Cardiac muscle cell (in vitro differentiated cells and primary cell): ENCODE measurements at regions not wholly inside any gene's neighbourhood (a gene's known extent, or its start where the extent isn't known, plus 50 kb on each side); places are given as distances from the start of the nearest gene placed in this dataset.
A peak's percentile ranks its signal among the peaks of the same experiment; 100 is the strongest.

Source experiments
- DNase-seq, 2 donors: peaks; one replicate each; pipeline versions ENCODE4 v3.0.0 to v3.0.0-alpha.2; 2010 to 2017; ENCODE audit warnings: low read depth in 1 of 2, low spot score in 1 of 2
- H3K27ac ChIP-seq: fragments of 200-600 bp; sonication (generic); 2 replicates; pipeline ENCODE4 v1.5.1; 2016
- H3K27me3 ChIP-seq: fragments of 200-600 bp; sonication (generic); 2 replicates; pipeline ENCODE4 v1.6.0; 2016; ENCODE audit warnings: control low read depth
- H3K36me3 ChIP-seq: fragments of 200-600 bp; sonication (generic); 2 replicates; pipeline ENCODE4 v1.5.1; 2016; ENCODE audit warnings: control low read depth
- H3K4me1 ChIP-seq: fragments of 200-600 bp; sonication (generic); 2 replicates; pipeline ENCODE4 v1.8.1; 2017; ENCODE audit warnings: low read depth, mild to moderate bottlenecking, mixed run types
- H3K4me3 ChIP-seq: fragments of 200-600 bp; sonication (generic); 2 replicates; pipeline ENCODE4 v1.5.1; 2016; ENCODE audit warnings: mild to moderate bottlenecking
- H3K9me3 ChIP-seq: fragments of 200-600 bp; sonication (generic); 2 replicates; pipeline ENCODE4 v1.5.1; 2017; ENCODE audit warnings: low read depth, mild to moderate bottlenecking, control low read depth
- CTCF ChIP-seq: IDR thresholded peaks from 2 replicates; pipeline ENCODE4 v1.5.1; 2012; ENCODE audit warnings: low read depth, mild to moderate bottlenecking, low read length

GRCh38 chr13:22496803-22497508 lies 683.8 kb upstream of the SGCG start:
- no peak for DNase-seq
- Histone ChIP-seq H3K9me3 (no peaks in the 10 kb centered on the region), H3K4me3 (no peak overlapping the region), H3K27me3 (no peaks in the 10 kb centered on the region), H3K4me1 (no peaks in the 10 kb centered on the region), H3K27ac (no peak overlapping the region), H3K36me3 (no peaks in the 10 kb centered on the region)
- TF ChIP-seq CTCF, result no peak

GRCh38 chr13:22497991-22498780 lies 682.6 kb upstream of the SGCG start:
- Histone ChIP-seq H3K9me3 (no peaks in the 10 kb centered on the region), H3K27me3 (no peaks in the 10 kb centered on the region), H3K36me3 (no peaks in the 10 kb centered on the region), H3K4me1 (no peaks in the 10 kb centered on the region), H3K4me3 (no peak overlapping the region), H3K27ac (no peak overlapping the region)
- no peak for TF ChIP-seq CTCF
- no peak for DNase-seq

GRCh38 chr13:22499919-22500318 lies 680.9 kb upstream of the SGCG start:
- no peak for DNase-seq
- no peaks in the 10 kb centered on the region for H3K9me3 ChIP-seq
- no peak for TF ChIP-seq CTCF
- no peaks in the 10 kb centered on the region for H3K4me1 ChIP-seq
- no peak overlapping the region for H3K27ac ChIP-seq
- H3K36me3 ChIP-seq, result no peaks in the 10 kb centered on the region
- no peak overlapping the region for H3K4me3 ChIP-seq
- no peaks in the 10 kb centered on the region for H3K27me3 ChIP-seq

GRCh38 chr13:22505489-22505888 lies 675.3 kb upstream of the SGCG start:
- peak in 1 of 2 donors; percentile 4 for DNase-seq
- no peak overlapping the region for H3K27ac ChIP-seq
- H3K36me3 ChIP-seq, result no peaks in the 10 kb centered on the region
- no peaks in the 10 kb centered on the region for H3K27me3 ChIP-seq
- no peaks in the 10 kb centered on the region for H3K4me1 ChIP-seq
- no peaks in the 10 kb centered on the region for H3K9me3 ChIP-seq
- no peak for TF ChIP-seq CTCF
- H3K4me3 ChIP-seq, result no peak overlapping the region

GRCh38 chr13:22506096-22506691 lies 674.6 kb upstream of the SGCG start:
- Histone ChIP-seq H3K4me1 (no peaks in the 10 kb centered on the region), H3K27me3 (no peaks in the 10 kb centered on the region), H3K27ac (peak overlapping the region; percentile 19), H3K4me3 (no peak overlapping the region), H3K36me3 (no peaks in the 10 kb centered on the region), H3K9me3 (no peaks in the 10 kb centered on the region)
- peak in 1 of 2 donors; percentile 8 for DNase-seq
- TF ChIP-seq CTCF, result no peak
